K562 (cell line): ENCODE measurements at regions not wholly inside any gene's neighbourhood (a gene's known extent, or its start where the extent isn't known, plus 50 kb on each side); places are given as distances from the start of the nearest gene placed in this dataset.
"Not testable (repeated sequence)": the region's sequence is repeated elsewhere in the genome, so short reads cannot be mapped to it uniquely, and the experiment has no call there.

Experiments
- ATAC-seq: fragments of 200-7000 bp; cut with Tn5 transposase; 3 replicates; pipeline ENCODE4 v1.9.1; 2020; ENCODE audit warnings: moderate library complexity
- BruUV-seq: library from RNA; stranded (reverse); fragments of 400-500 nt; replicated peaks from 2 replicates; lab custom pipeline; 2021; lab: Mats Ljungman, UMichigan
- CTCF ChIA-PET: fragments of 300-600 bp; formaldehyde crosslinking; extraction: SDS; loops from one replicate; lab custom pipeline; 2021; ENCODE audit warnings: low intra/inter-chr PET ratio; lab: Yijun Ruan, JAX
- POLR2A ChIA-PET: fragments of 300-600, 350-650 bp; sonication (Branson Sonifier 250); formaldehyde crosslinking; extraction: SDS; loops from one replicate; lab custom pipeline; 2021; ENCODE audit warnings: antibody characterized with exemption, inconsistent platforms; lab: Yijun Ruan, JAX
- DNase-seq, 4 experiments: peaks; one replicate each; pipeline versions ENCODE4 v3.0.0 to v3.0.0-alpha.2; 2011 to 2018; ENCODE audit warnings: low spot score in 3 of 4, mixed read lengths in 3 of 4; ENCODE audit errors: extremely low read depth in 1 of 4
- FAIRE-seq: peaks from 2 replicates; lab custom pipeline; 2011; peaks lifted over from hg19 to GRCh38; lab: Jason Lieb, UNC
- H2AFZ ChIP-seq: 2 replicates; pipeline ENCODE4 v1.6.0; 2011; ENCODE audit warnings: low read depth, low read length, control low read depth, inconsistent platforms
- H3K27ac ChIP-seq: fragments of 200-600 bp; 3 replicates; pipeline ENCODE4 v1.8.0; 2011; ENCODE audit warnings: low read depth, mild to moderate bottlenecking, control low read depth, inconsistent platforms, low read length, moderate library complexity, mixed read lengths; ENCODE audit errors: extremely low read depth
- H3K27me3 ChIP-seq, 2 experiments: fragments of 300-600 bp in 1 of 2; 2 replicates in 1 of 2; 3 replicates in 1 of 2; pipeline versions ENCODE4 v1.6.0 to v1.8.0; 2011; ENCODE audit warnings: inconsistent platforms in 2 of 2, low read length in 2 of 2, mild to moderate bottlenecking in 1 of 2, mixed read lengths in 1 of 2, moderate library complexity in 1 of 2; ENCODE audit not compliant: control insufficient read depth in 2 of 2, insufficient read depth in 2 of 2
- H3K36me3 ChIP-seq: fragments of 300-600 bp; 3 replicates; pipeline ENCODE4 v1.8.0; 2011; ENCODE audit warnings: mild to moderate bottlenecking, low read length, inconsistent platforms; ENCODE audit not compliant: control insufficient read depth, insufficient read depth
- H3K4me1 ChIP-seq, 2 experiments: fragments of 200-600 bp in 1 of 2; replicated peaks in 1 of 2; 2 replicates in 1 of 2; 3 replicates in 1 of 2; pipeline versions ENCODE4 v1.5.1 to v1.8.0; 2011; ENCODE audit warnings: inconsistent platforms in 2 of 2, low read length in 2 of 2, mild to moderate bottlenecking in 1 of 2, mixed read lengths in 1 of 2, moderate library complexity in 1 of 2; ENCODE audit not compliant: control insufficient read depth in 2 of 2, insufficient read depth in 2 of 2
- H3K4me2 ChIP-seq: 2 replicates; pipeline ENCODE4 v1.6.1; 2011; ENCODE audit warnings: low read length, control low read depth, inconsistent platforms, mixed read lengths; ENCODE audit not compliant: insufficient read depth
- H3K4me3 ChIP-seq: fragments of 200-600 bp; sonication (generic), shearing (Covaris generic); 2 replicates; pipeline ENCODE4 v1.5.1; 2016; ENCODE audit warnings: control low read depth, inconsistent platforms
- H3K79me2 ChIP-seq: fragments of 200-600 bp; 3 replicates; pipeline ENCODE4 v1.8.0; 2011; ENCODE audit warnings: low read length, inconsistent platforms; ENCODE audit not compliant: control insufficient read depth, insufficient read depth
- H3K9ac ChIP-seq, 2 experiments: 2 replicates each; pipeline versions ENCODE4 v1.6.0 to v1.6.1; 2011; ENCODE audit warnings: low read depth in 2 of 2, low read length in 2 of 2, control low read depth in 1 of 2, inconsistent platforms in 1 of 2, mild to moderate bottlenecking in 1 of 2, mixed read lengths in 1 of 2; ENCODE audit not compliant: insufficient read depth in 1 of 2
- H3K9me1 ChIP-seq: one replicate; pipeline ENCODE4 v1.6.0; 2011; ENCODE audit warnings: inconsistent platforms, mild to moderate bottlenecking, low read length, moderate library complexity; ENCODE audit not compliant: control insufficient read depth, insufficient read depth
- H3K9me3 ChIP-seq: replicated peaks from 2 replicates; pipeline ENCODE4 v1.5.1; 2011; ENCODE audit warnings: low read depth, low read length, inconsistent platforms; ENCODE audit not compliant: control insufficient read depth, insufficient read depth
- H4K20me1 ChIP-seq: replicated peaks from 2 replicates; pipeline ENCODE4 v1.6.1; 2011; ENCODE audit warnings: low read length, inconsistent platforms, mixed read lengths; ENCODE audit not compliant: control insufficient read depth, insufficient read depth
- ELF1 ChIP-seq: fragments of 200-800 bp; sonication (Bioruptor generic); IDR thresholded peaks from 2 replicates; pipeline ENCODE4 v1.6.1; 2016; ENCODE audit warnings: missing genetic modification characterization, missing compliant biosample characterization
- SREBF2 ChIP-seq: sonication (generic); formaldehyde crosslinking; IDR thresholded peaks from 2 replicates; pipeline ENCODE4 v1.4.0; 2020; ENCODE audit warnings: mild to moderate bottlenecking, missing genetic modification reagents
- WGBS: fragments of 100-300 bp; shearing (Covaris generic); methylation state at CpG from one replicate; pipeline ENCODE4 v1.1.6; 2016; ENCODE audit warnings: low coverage, mixed read lengths; ENCODE audit not compliant: insufficient coverage; ENCODE audit errors: missing lambda C conversion rate; 5-methylcytosine and 5-hydroxymethylcytosine counted together
- in situ Hi-C: fragments of 300-500 bp; cut with MboI; formaldehyde crosslinking; loops from 4 replicates; pipeline ENCODE4 v1.15.0; 2018; ENCODE audit warnings: inconsistent platforms, mixed read lengths
- intact Hi-C: fragments of 100-400 bp; cut with micrococcal nuclease; formaldehyde crosslinking; loops from 2 replicates; pipeline ENCODE4 v1.14.2; 2022
- TF ChIP-seq, protein P1 (sequence below): fragments of 450-650 bp; IDR thresholded peaks from 2 replicates; pipeline ENCODE4 v1.6.1; 2016; ENCODE audit warnings: borderline replicate concordance
- TF ChIP-seq, protein P2 (sequence below), 3 experiments: IDR thresholded peaks in 2 of 3; conservative IDR thresholded peaks in 1 of 3; 2 replicates each; pipeline ENCODE4 v1.5.1; 2011 to 2012; ENCODE audit warnings: low read length in 3 of 3, mild to moderate bottlenecking in 3 of 3, control low read depth in 2 of 3, improper control_type of control experiment in 1 of 3, inconsistent platforms in 1 of 3, low read depth in 1 of 3, mixed read lengths in 1 of 3, moderate library complexity in 1 of 3; ENCODE audit not compliant: insufficient read depth in 2 of 3

DNA sequence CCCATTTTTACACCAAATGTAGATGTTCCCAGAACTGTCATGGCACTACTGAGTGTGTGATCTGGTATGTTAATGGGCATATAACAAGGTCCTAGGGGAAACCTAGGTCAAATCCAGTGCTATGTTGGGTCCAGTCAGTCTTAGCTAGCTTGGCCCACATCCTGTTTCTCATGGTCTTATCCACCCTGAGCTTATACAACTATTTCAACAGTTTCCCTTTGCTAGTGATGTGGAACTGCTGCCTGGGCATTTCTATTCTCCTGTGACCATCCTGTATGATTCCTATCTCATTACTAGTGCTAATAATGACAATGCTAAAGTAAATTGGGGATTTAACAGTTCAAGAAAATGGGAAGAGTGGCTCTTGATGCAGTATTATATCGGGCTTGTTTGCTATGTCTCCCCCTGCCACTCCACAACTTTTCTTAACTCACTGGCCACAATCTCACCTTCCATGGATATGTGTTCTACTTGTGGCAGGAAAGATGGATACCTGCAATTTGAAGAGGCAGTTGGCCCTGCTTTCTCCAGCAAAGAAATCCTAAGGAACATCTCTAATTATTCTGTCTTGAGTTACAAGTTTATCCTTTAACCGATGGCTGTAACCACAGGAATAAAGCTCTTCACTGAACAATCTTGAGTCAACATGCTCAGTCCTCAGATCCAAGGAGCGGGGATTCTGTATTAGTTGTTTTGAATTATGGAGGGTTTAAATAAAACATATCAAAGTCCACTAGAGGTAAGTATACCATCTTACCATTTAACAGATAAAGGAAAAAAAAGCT is 707.8 kb downstream of the XPNPEP1 start:
- H3K36me3 ChIP-seq = no peaks in the 10 kb centered on the region
- POLR2A ChIA-PET = no interaction called here
- H3K79me2 ChIP-seq = no peaks in the 10 kb centered on the region
- no peak overlapping the region for H2AFZ ChIP-seq
- H3K4me3 ChIP-seq = no peak overlapping the region
- FAIRE-seq = no peak
- no peaks in the 10 kb centered on the region for H3K9me3 ChIP-seq
- H3K9me1 ChIP-seq = no peaks in the 10 kb centered on the region
- CTCF ChIA-PET = no interaction called here
- TF ChIP-seq, protein P1, sequence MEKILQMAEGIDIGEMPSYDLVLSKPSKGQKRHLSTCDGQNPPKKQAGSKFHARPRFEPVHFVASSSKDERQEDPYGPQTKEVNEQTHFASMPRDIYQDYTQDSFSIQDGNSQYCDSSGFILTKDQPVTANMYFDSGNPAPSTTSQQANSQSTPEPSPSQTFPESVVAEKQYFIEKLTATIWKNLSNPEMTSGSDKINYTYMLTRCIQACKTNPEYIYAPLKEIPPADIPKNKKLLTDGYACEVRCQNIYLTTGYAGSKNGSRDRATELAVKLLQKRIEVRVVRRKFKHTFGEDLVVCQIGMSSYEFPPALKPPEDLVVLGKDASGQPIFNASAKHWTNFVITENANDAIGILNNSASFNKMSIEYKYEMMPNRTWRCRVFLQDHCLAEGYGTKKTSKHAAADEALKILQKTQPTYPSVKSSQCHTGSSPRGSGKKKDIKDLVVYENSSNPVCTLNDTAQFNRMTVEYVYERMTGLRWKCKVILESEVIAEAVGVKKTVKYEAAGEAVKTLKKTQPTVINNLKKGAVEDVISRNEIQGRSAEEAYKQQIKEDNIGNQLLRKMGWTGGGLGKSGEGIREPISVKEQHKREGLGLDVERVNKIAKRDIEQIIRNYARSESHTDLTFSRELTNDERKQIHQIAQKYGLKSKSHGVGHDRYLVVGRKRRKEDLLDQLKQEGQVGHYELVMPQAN = no peak
- TF ChIP-seq ELF1 (tag) = no peak
- no peak for TF ChIP-seq SREBF2
- TF ChIP-seq, protein P2, sequence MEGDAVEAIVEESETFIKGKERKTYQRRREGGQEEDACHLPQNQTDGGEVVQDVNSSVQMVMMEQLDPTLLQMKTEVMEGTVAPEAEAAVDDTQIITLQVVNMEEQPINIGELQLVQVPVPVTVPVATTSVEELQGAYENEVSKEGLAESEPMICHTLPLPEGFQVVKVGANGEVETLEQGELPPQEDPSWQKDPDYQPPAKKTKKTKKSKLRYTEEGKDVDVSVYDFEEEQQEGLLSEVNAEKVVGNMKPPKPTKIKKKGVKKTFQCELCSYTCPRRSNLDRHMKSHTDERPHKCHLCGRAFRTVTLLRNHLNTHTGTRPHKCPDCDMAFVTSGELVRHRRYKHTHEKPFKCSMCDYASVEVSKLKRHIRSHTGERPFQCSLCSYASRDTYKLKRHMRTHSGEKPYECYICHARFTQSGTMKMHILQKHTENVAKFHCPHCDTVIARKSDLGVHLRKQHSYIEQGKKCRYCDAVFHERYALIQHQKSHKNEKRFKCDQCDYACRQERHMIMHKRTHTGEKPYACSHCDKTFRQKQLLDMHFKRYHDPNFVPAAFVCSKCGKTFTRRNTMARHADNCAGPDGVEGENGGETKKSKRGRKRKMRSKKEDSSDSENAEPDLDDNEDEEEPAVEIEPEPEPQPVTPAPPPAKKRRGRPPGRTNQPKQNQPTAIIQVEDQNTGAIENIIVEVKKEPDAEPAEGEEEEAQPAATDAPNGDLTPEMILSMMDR (IDR thresholded peaks at IDR 0.05 in 2 of 3, conservative IDR thresholded peaks at IDR 0.05 in 1 of 3; ENCODE audit: insufficient read depth in 2 of 3, low read depth in 1 of 3, low read length in 3 of 3) = no peak
- H3K27me3 ChIP-seq = no peaks in the 10 kb centered on the region
- DNase-seq = no peak
- H4K20me1 ChIP-seq = no peaks in the 10 kb centered on the region
- H3K9ac ChIP-seq = no peak overlapping the region
- intact Hi-C loops = no loop called here
- no peak for ATAC-seq
- no TSS peak for BruUV-seq
- H3K4me2 ChIP-seq = no peak overlapping the region
- no peak overlapping the region for H3K27ac ChIP-seq
- in situ Hi-C loops = no loop called here
- H3K4me1 ChIP-seq = no peaks in the 10 kb centered on the region
- 4% methylated on average over 3 of the region's 3 CpGs for WGBS

- FAIRE-seq, intact Hi-C loops, H3K4me1 ChIP-seq, H3K79me2 ChIP-seq, BruUV-seq, ATAC-seq, H3K9me1 ChIP-seq, H3K9me3 ChIP-seq, H3K4me3 ChIP-seq, H3K9ac ChIP-seq, H3K4me2 ChIP-seq, H3K27ac ChIP-seq, H4K20me1 ChIP-seq, in situ Hi-C loops, DNase-seq, H3K27me3 ChIP-seq, H3K36me3 ChIP-seq, CTCF ChIA-PET, H2AFZ ChIP-seq, POLR2A ChIA-PET: not testable (repeated sequence)
- WGBS = 8% methylated on average over 3 of the region's 3 CpGs
Measured at GRCh38 chr10:109214891-109215290, 708.4 kb downstream of the XPNPEP1 start.
